WERI-Rb-1 (cell line): ENCODE measurements at regions not wholly inside any gene's neighbourhood (a gene's known extent, or its start where the extent isn't known, plus 50 kb on each side); places are given as distances from the start of the nearest gene placed in this dataset.

ENCODE experiments used
- DNase-seq: peaks from one replicate; pipeline ENCODE4 v3.0.0-alpha.2; 2020
- H3K27ac ChIP-seq: fragments of 250-450 bp; sonication (Bioruptor Pico); 2 replicates; pipeline ENCODE4 v1.5.1; 2020; ENCODE audit warnings: mild to moderate bottlenecking, moderate library complexity
- H3K27me3 ChIP-seq: fragments of 250-450 bp; sonication (Bioruptor Pico); 2 replicates; pipeline ENCODE4 v1.5.1; 2021; ENCODE audit warnings: mild to moderate bottlenecking, low read depth, moderate library complexity; ENCODE audit not compliant: insufficient read depth, severe bottlenecking
- H3K36me3 ChIP-seq: fragments of 250-450 bp; sonication (Bioruptor Pico); 2 replicates; pipeline ENCODE4 v1.5.1; 2020; ENCODE audit warnings: mild to moderate bottlenecking, moderate library complexity
- H3K4me3 ChIP-seq: 2 replicates; pipeline ENCODE4 v1.5.1; 2011; ENCODE audit warnings: low read depth, mild to moderate bottlenecking, control low read depth, low read length
- H3K9me3 ChIP-seq: fragments of 250-450 bp; sonication (Bioruptor Pico); 2 replicates; pipeline ENCODE4 v1.5.1; 2021; ENCODE audit warnings: mild to moderate bottlenecking, moderate library complexity; ENCODE audit not compliant: severe bottlenecking
- TF ChIP-seq, protein P1 (sequence below): IDR thresholded peaks from 2 replicates; pipeline ENCODE4 v1.5.1; 2011; ENCODE audit warnings: low read depth, mild to moderate bottlenecking, control low read depth, inconsistent platforms, low read length

DNA sequence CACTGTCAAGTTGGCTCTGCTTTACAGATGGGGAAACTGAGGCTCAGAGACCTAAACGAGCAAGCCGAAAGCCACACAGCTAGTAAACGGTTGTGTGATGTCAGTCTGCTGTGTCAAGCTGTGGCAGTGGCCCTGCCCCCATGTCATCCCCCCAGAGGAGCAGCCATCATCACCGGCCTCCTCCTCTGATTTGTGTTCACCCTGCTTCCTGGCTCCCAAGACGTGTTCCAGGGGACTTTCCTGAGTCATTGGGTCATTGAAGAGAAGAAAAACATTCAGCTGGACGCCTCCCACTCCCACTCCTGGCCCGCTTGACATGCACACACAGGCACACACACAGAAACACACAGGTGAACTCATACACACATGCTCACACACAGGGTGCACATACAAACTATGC, 54.0 kb upstream of the CIBAR2 start:
- DNase-seq = no peak
- no peak overlapping the region for H3K4me3 ChIP-seq
- H3K9me3 ChIP-seq = no peaks in the 10 kb centered on the region
- no peaks in the 10 kb centered on the region for H3K36me3 ChIP-seq
- TF ChIP-seq, protein P1, sequence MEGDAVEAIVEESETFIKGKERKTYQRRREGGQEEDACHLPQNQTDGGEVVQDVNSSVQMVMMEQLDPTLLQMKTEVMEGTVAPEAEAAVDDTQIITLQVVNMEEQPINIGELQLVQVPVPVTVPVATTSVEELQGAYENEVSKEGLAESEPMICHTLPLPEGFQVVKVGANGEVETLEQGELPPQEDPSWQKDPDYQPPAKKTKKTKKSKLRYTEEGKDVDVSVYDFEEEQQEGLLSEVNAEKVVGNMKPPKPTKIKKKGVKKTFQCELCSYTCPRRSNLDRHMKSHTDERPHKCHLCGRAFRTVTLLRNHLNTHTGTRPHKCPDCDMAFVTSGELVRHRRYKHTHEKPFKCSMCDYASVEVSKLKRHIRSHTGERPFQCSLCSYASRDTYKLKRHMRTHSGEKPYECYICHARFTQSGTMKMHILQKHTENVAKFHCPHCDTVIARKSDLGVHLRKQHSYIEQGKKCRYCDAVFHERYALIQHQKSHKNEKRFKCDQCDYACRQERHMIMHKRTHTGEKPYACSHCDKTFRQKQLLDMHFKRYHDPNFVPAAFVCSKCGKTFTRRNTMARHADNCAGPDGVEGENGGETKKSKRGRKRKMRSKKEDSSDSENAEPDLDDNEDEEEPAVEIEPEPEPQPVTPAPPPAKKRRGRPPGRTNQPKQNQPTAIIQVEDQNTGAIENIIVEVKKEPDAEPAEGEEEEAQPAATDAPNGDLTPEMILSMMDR = no peak
- no peak overlapping the region for H3K27ac ChIP-seq
- H3K27me3 ChIP-seq = no peaks in the 10 kb centered on the region

DNA sequence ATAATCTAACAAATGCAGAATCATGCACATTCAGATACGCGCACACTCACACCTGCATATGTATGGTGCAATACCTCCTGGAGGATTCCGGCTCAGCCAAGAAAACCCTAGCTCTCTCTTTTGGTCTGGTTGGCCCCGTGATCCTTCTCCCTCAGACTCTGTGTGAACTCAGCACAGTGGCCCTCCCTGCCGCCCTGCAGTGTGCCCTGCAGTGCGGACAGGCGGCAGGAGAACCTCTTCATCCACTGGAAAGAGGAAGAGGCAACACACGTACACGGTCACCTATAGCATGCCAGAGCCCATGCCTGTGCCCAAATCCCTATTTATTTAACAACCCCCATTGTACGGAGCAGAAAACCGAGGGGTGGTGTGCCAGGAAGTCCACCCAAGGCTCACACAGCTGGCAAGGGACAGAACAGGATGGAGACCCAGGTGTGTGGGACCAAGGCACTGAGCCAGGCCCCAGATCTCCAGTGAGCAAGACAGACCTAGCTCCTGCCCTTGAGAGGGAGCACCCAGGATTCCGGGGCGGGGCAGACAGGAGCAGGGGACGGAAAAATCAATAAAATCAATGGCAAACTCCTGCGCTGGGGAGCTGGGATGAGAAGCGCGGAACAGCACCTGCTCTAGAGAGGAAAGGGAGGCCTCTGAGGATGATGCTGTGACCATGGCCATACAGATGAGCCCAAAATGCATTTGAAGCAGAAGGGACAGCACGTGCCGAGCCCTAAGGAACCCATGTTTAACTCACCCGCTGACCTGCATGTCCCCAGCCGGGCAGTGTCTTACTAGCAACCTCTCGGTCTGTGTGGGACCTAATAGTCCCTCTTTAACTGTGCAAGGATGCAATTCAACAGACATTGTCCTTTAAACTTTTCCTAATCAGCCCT, 54.7 kb upstream of the CIBAR2 start:
- Histone ChIP-seq H3K36me3 (peaks cover 4% of the 10 kb centered on the region), H3K4me3 (no peak overlapping the region), H3K27ac (no peak overlapping the region), H3K9me3 (no peaks in the 10 kb centered on the region), H3K27me3 (no peaks in the 10 kb centered on the region)
- TF ChIP-seq, protein P1 = no peak
- DNase-seq = no peak

DNA sequence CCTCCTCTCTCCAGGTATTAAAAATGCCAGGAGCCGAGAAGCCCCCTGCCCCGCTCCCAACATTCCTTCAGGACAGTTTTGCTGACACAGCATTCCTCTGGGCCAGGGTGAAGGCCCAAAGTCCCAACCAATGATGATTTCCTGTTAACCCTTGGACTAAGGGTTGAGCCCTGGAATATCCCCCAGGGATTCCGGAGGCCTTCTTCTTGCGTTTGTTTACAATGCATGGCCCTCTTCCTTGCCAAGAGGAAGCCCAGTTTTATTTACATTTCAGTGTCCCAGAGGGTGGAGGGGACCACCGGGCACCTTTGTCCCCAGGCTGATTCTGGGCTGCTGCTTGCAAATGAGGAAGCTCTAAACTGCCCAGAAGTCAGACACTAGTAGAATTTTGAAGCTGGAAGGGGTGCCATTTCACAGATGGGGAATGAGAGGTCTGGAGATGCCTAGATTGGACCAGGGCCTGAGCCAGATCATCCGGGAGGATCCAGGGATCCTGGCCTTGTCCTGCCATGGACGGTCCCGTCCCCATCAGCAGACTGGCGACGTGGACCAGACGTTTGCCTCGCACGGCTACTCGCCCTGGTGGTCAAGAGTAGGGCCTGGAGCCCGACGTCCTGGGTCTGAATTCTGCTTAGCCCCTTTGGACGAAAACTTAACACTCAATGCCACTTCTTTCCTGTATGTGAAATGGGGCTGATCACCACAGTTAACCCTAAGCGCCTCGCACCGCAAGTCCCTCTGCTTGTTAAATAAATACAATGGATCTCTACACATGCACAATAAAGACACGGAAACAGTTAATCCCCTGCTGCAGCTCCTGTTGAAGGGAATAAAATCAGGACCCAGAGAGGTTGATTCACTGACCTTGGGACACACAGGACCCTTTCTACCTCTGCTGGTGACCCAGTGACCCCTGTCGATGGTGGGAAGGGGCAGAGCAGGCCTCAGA, 55.6 kb upstream of the CIBAR2 start:
- Histone ChIP-seq H3K27ac (no peak overlapping the region), H3K9me3 (no peaks in the 10 kb centered on the region), H3K27me3 (no peaks in the 10 kb centered on the region), H3K4me3 (peak overlapping the region; percentile 40), H3K36me3 (peaks cover 4% of the 10 kb centered on the region)
- no peak for DNase-seq
- TF ChIP-seq, protein P1 = no peak

DNA sequence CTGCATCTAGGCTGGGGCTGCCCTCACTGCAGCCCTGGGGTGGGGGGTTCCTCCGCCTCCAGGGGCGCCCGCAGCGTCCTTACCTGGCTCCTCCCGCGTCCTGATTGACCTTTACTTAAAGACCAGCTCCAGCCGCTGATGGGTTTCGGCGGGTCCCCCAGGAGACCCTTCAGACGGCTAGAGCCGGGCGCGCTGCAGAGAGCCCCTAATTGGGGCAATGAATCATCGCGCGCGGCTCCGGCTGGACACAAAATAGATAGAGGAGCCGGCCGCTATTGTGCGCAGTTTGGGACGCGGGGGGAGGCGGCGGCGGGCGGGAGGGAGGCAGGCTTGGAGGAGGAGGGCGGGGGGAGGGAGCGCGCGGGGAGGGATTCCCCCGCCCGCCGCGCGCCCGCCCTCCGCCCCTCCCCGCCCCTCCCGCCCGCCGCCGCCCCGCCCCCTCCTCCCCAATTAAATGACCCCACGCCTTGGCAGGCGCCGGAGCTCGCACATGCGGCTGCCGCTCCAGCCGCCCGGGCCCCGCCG, 56.5 kb upstream of the CIBAR2 start:
- H3K36me3 ChIP-seq = peaks cover 13% of the 10 kb centered on the region
- TF ChIP-seq, protein P1 = 0 out of 2 replicates have a peak, but pooled peaks have one; percentile 1
- H3K4me3 ChIP-seq = peak overlapping the region; percentile 40
- no peaks in the 10 kb centered on the region for H3K9me3 ChIP-seq
- DNase-seq = no peak
- no peaks in the 10 kb centered on the region for H3K27me3 ChIP-seq
- peak overlapping the region; percentile 57 for H3K27ac ChIP-seq

DNA sequence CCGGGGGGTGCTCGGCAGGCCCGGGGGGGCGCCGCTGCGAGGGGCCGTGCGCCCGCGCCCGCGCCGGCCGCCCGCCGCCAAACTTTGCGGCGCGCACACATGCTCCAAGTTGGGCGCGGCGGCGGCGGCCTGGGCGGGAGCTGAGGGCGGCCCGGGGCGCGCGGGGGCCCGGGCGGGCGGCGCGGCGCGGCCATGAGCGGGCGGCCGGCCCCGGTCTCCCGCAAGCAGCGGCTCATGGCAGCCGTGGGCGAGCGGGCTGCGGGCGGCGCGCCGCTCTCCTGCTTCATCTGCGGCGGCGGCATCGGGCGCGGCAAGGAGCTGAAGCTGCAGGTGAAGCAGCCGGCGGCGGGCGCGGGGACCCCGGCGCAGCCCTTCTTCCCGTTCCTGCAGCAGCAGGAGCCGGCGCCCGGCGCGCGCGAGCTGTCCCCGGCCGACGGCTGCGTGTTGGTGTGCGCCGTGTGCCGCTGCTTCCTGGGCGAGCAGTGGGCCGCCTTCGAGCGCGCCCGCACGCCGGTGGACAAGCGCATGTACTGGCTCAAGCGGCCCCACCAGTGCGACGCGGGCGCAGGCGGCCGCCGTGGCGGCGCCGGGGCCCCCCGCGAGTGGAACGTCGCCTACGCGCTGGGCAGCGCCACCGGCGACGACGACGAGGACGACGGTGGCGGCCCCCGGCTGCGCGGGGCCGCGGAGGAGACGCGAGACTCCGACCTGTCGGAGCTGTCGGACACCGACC, 57.2 kb upstream of the CIBAR2 start:
- Histone ChIP-seq H3K4me3 (peak overlapping the region; percentile 38), H3K36me3 (peaks cover 15% of the 10 kb centered on the region), H3K9me3 (no peaks in the 10 kb centered on the region), H3K27ac (peak overlapping the region; percentile 64), H3K27me3 (no peaks in the 10 kb centered on the region)
- no peak for DNase-seq
- TF ChIP-seq, protein P1 = no peak
